ENCODE measurements at regions not wholly inside any gene's neighbourhood (a gene's known extent, or its start where the extent isn't known, plus 50 kb on each side); places are given as distances from the start of the nearest gene placed in this dataset.
"Not testable (repeated sequence)": the region's sequence is repeated elsewhere in the genome, so short reads cannot be mapped to it uniquely, and the experiment has no call there.

- BruUV-seq (replicated peaks); H3K36me3 ChIP-seq (ENCODE audit: control insufficient read depth, insufficient read depth, low read length); H3K9me3 ChIP-seq; H3K9me3 Mint-ChIP-seq (ENCODE audit: unreplicated experiment); H3K27ac Mint-ChIP-seq (ENCODE audit: unreplicated experiment); H3K27me3 Mint-ChIP-seq (ENCODE audit: insufficient read depth, unreplicated experiment); DNase-seq; H3K4me1 ChIP-seq; intact Hi-C loops (cut with micrococcal nuclease; ENCODE audit: unreplicated experiment); H3K4me3 ChIP-seq (ENCODE audit: low read depth, low read length); H3K36me3 Mint-ChIP-seq (ENCODE audit: insufficient read depth, unreplicated experiment); H3K4me3 Mint-ChIP-seq (ENCODE audit: unreplicated experiment); CTCF ChIA-PET; H3K4me1 Mint-ChIP-seq (ENCODE audit: low read depth, unreplicated experiment); POLR2A ChIA-PET; H3K27me3 ChIP-seq (replicated peaks; ENCODE audit: control insufficient read depth, insufficient read depth, low read length): not testable (repeated sequence)
These were observed 52.6 kb upstream of the MRPS30 start for GRCh38 chr5:44756097-44756496.

- H3K36me3 ChIP-seq (ENCODE audit: control insufficient read depth, insufficient read depth, low read length): no peaks in the 10 kb centered on the region
- H3K27me3 ChIP-seq (replicated peaks; ENCODE audit: control insufficient read depth, insufficient read depth, low read length): no peaks in the 10 kb centered on the region
- DNase-seq: no peak
- Mint-ChIP-seq H3K27me3 (ENCODE audit: insufficient read depth, unreplicated experiment) (no peaks in the 10 kb centered on the region), H3K9me3 (ENCODE audit: unreplicated experiment) (no peaks in the 10 kb centered on the region), H3K4me1 (ENCODE audit: low read depth, unreplicated experiment) (no peaks in the 10 kb centered on the region), H3K27ac (ENCODE audit: unreplicated experiment) (no peak overlapping the region), H3K4me3 (ENCODE audit: unreplicated experiment) (no peak overlapping the region), H3K36me3 (ENCODE audit: insufficient read depth, unreplicated experiment) (no peaks in the 10 kb centered on the region)
- H3K4me3 ChIP-seq (ENCODE audit: low read depth, low read length): no peak overlapping the region
- intact Hi-C loops (cut with micrococcal nuclease; ENCODE audit: unreplicated experiment): no loop called here
- H3K4me1 ChIP-seq: no peaks in the 10 kb centered on the region
- ChIA-PET POLR2A (no interaction called here), CTCF (no interaction called here)
- BruUV-seq (replicated peaks): no TSS peak
- H3K9me3 ChIP-seq: no peaks in the 10 kb centered on the region
- no peak for TF ChIP-seq CTCF (IDR thresholded peaks at IDR 0.05; ENCODE audit: insufficient read depth in 1 of 2, low read depth in 1 of 2, low read length in 1 of 2, severe bottlenecking in 1 of 2, unreplicated experiment in 1 of 2)
These were observed 61.4 kb upstream of the MRPS30 start for GRCh38 chr5:44747396-44747795.

- no peak overlapping the region for H3K27ac Mint-ChIP-seq (ENCODE audit: unreplicated experiment)
These were observed 68.1 kb upstream of the MRPS30 start for GRCh38 chr5:44740660-44741059.

More at GRCh38 chr5:44740660-44741059, 68.1 kb upstream of the MRPS30 start:
- H3K9me3 ChIP-seq: no peaks in the 10 kb centered on the region
- intact Hi-C loops (cut with micrococcal nuclease; ENCODE audit: unreplicated experiment): loop anchor here (1.0 kb wide), 1 partner anchor 204 kb away; no protein-coding TSS in a partner anchor
- no peaks in the 10 kb centered on the region for H3K36me3 Mint-ChIP-seq (ENCODE audit: insufficient read depth, unreplicated experiment)
- H3K27me3 Mint-ChIP-seq (ENCODE audit: insufficient read depth, unreplicated experiment): peaks cover 3% of the 10 kb centered on the region
- CTCF ChIA-PET: no interaction called here
- no peaks in the 10 kb centered on the region for H3K9me3 Mint-ChIP-seq (ENCODE audit: unreplicated experiment)
- no peaks in the 10 kb centered on the region for H3K36me3 ChIP-seq (ENCODE audit: control insufficient read depth, insufficient read depth, low read length)
- H3K4me3 Mint-ChIP-seq (ENCODE audit: unreplicated experiment): no peak overlapping the region
- POLR2A ChIA-PET: no interaction called here
- TF ChIP-seq CTCF (IDR thresholded peaks at IDR 0.05; ENCODE audit: insufficient read depth in 1 of 2, low read depth in 1 of 2, low read length in 1 of 2, severe bottlenecking in 1 of 2, unreplicated experiment in 1 of 2): peak in 1 of 2 experiments; percentile 35
- no peaks in the 10 kb centered on the region for H3K4me1 ChIP-seq
- no peaks in the 10 kb centered on the region for H3K4me1 Mint-ChIP-seq (ENCODE audit: low read depth, unreplicated experiment)
- BruUV-seq (replicated peaks): no TSS peak
- no peaks in the 10 kb centered on the region for H3K27me3 ChIP-seq (replicated peaks; ENCODE audit: control insufficient read depth, insufficient read depth, low read length)
- peak in 1 of 2 experiments; percentile 6 for DNase-seq
- no peak overlapping the region for H3K4me3 ChIP-seq (ENCODE audit: low read depth, low read length)

Measured in Caco-2 (cell line).